Suppressor macrophage treated with lipopolysaccharide for 4 hours (primary cell): ENCODE measurements at regions not wholly inside any gene's neighbourhood (a gene's known extent, or its start where the extent isn't known, plus 50 kb on each side); places are given as distances from the start of the nearest gene placed in this dataset.

Experiments used
- DNase-seq: peaks from one replicate; pipeline ENCODE4 v3.0.0-alpha.2; 2020

GRCh38 chr4:111775556-111776297, 369.5 kb upstream of the FAM241A start:
- no peak for DNase-seq

GRCh38 chr4:111776561-111776960, 368.7 kb upstream of the FAM241A start:
- DNase-seq, result no peak

GRCh38 chr4:111778543-111778942, 366.7 kb upstream of the FAM241A start:
- DNase-seq, result no peak

- no peak for DNase-seq
Measured at GRCh38 chr4:111780965-111781364, 364.3 kb upstream of the FAM241A start.

GRCh38 chr4:111781611-111782010, 363.6 kb upstream of the FAM241A start:
- no peak for DNase-seq

GRCh38 chr4:111788099-111788498, 357.2 kb upstream of the FAM241A start:
- DNase-seq, result no peak

- DNase-seq, result no peak
Measured at GRCh38 chr4:111789901-111790640, 355.2 kb upstream of the FAM241A start.

GRCh38 chr4:111792632-111793031, 352.6 kb upstream of the FAM241A start:
- DNase-seq, result no peak

GRCh38 chr4:111793433-111794091, 351.7 kb upstream of the FAM241A start:
- DNase-seq, result no peak

GRCh38 chr4:111797455-111798163, 347.6 kb upstream of the FAM241A start:
- no peak for DNase-seq

- DNase-seq, result no peak
Measured at GRCh38 chr4:111798840-111799239, 346.4 kb upstream of the FAM241A start.

GRCh38 chr4:111800551-111800950, 344.7 kb upstream of the FAM241A start:
- no peak for DNase-seq

- no peak for DNase-seq
Measured at GRCh38 chr4:111802191-111802590, 343.1 kb upstream of the FAM241A start.

- DNase-seq, result no peak
Measured at GRCh38 chr4:111806331-111806730, 338.9 kb upstream of the FAM241A start.

GRCh38 chr4:111807576-111807975, 337.7 kb upstream of the FAM241A start:
- DNase-seq, result no peak

GRCh38 chr4:111808174-111808573, 337.1 kb upstream of the FAM241A start:
- DNase-seq, result no peak

GRCh38 chr4:111811661-111812060, 333.6 kb upstream of the FAM241A start:
- no peak for DNase-seq

- DNase-seq, result no peak
Measured at GRCh38 chr4:111812114-111812513, 333.1 kb upstream of the FAM241A start.

GRCh38 chr4:111812760-111813159, 332.5 kb upstream of the FAM241A start:
- DNase-seq, result no peak

GRCh38 chr4:111813555-111814140, 331.6 kb upstream of the FAM241A start:
- DNase-seq, result peak; percentile 2

- DNase-seq, result no peak
Measured at GRCh38 chr4:111814961-111815360, 330.3 kb upstream of the FAM241A start.

- DNase-seq, result no peak
Measured at GRCh38 chr4:111821342-111821741, 323.9 kb upstream of the FAM241A start.

- DNase-seq, result no peak
Measured at GRCh38 chr4:111836601-111837000, 308.7 kb upstream of the FAM241A start.
